ENCODE measurements at regions not wholly inside any gene's neighbourhood (a gene's known extent, or its start where the extent isn't known, plus 50 kb on each side); places are given as distances from the start of the nearest gene placed in this dataset.
"Not testable (repeated sequence)": the region's sequence is repeated elsewhere in the genome, so short reads cannot be mapped to it uniquely, and the experiment has no call there.

- Histone ChIP-seq H3K9ac (ENCODE audit: low read length) (no peak overlapping the region), H3K4me1 (ENCODE audit: control insufficient read depth, insufficient read depth, low read length) (no peaks in the 10 kb centered on the region), H3K36me3 (ENCODE audit: control insufficient read depth, insufficient read depth, low read length) (no peaks in the 10 kb centered on the region), H3K27me3 (ENCODE audit: control insufficient read depth, insufficient read depth, low read length) (no peaks in the 10 kb centered on the region), H3K4me3 (ENCODE audit: low read length) (no peak overlapping the region), H3K9me3 (ENCODE audit: control insufficient read depth, low read length) (no peaks in the 10 kb centered on the region)
Observed at GRCh38 chr1:194073833-194074232, 887.4 kb upstream of the B3GALT2 start.

GRCh38 chr1:194071205-194071604, 884.8 kb upstream of the B3GALT2 start:
- Histone ChIP-seq H3K9me3 (ENCODE audit: control insufficient read depth, low read length) (no peaks in the 10 kb centered on the region), H3K4me3 (ENCODE audit: low read length) (no peak overlapping the region), H3K27me3 (ENCODE audit: control insufficient read depth, insufficient read depth, low read length) (no peaks in the 10 kb centered on the region), H3K4me1 (ENCODE audit: control insufficient read depth, insufficient read depth, low read length) (no peaks in the 10 kb centered on the region), H3K9ac (ENCODE audit: low read length) (no peak overlapping the region), H3K36me3 (ENCODE audit: control insufficient read depth, insufficient read depth, low read length) (no peaks in the 10 kb centered on the region)

- Histone ChIP-seq H3K9me3 (ENCODE audit: control insufficient read depth, low read length) (no peaks in the 10 kb centered on the region), H3K27me3 (ENCODE audit: control insufficient read depth, insufficient read depth, low read length) (no peaks in the 10 kb centered on the region), H3K9ac (ENCODE audit: low read length) (no peak overlapping the region), H3K36me3 (ENCODE audit: control insufficient read depth, insufficient read depth, low read length) (no peaks in the 10 kb centered on the region), H3K4me3 (ENCODE audit: low read length) (no peak overlapping the region), H3K4me1 (ENCODE audit: control insufficient read depth, insufficient read depth, low read length) (no peaks in the 10 kb centered on the region)
Observed at GRCh38 chr1:194069831-194070218, 883.4 kb upstream of the B3GALT2 start.

GRCh38 chr1:194069168-194069830, 882.9 kb upstream of the B3GALT2 start:
- Histone ChIP-seq H3K27me3 (ENCODE audit: control insufficient read depth, insufficient read depth, low read length) (no peaks in the 10 kb centered on the region), H3K4me3 (ENCODE audit: low read length) (no peak overlapping the region), H3K9ac (ENCODE audit: low read length) (no peak overlapping the region), H3K9me3 (ENCODE audit: control insufficient read depth, low read length) (no peaks in the 10 kb centered on the region), H3K4me1 (ENCODE audit: control insufficient read depth, insufficient read depth, low read length) (no peaks in the 10 kb centered on the region), H3K36me3 (ENCODE audit: control insufficient read depth, insufficient read depth, low read length) (no peaks in the 10 kb centered on the region)

- H3K4me3 ChIP-seq (ENCODE audit: low read length): no peak overlapping the region
- H3K27me3 ChIP-seq (ENCODE audit: control insufficient read depth, insufficient read depth, low read length): no peaks in the 10 kb centered on the region
- H3K4me1 ChIP-seq (ENCODE audit: control insufficient read depth, insufficient read depth, low read length): no peaks in the 10 kb centered on the region
- no peaks in the 10 kb centered on the region for H3K36me3 ChIP-seq (ENCODE audit: control insufficient read depth, insufficient read depth, low read length)
- H3K9me3 ChIP-seq (ENCODE audit: control insufficient read depth, low read length): no peaks in the 10 kb centered on the region
- no peak overlapping the region for H3K9ac ChIP-seq (ENCODE audit: low read length)
Observed at GRCh38 chr1:194068446-194069167, 882.2 kb upstream of the B3GALT2 start.

GRCh38 chr1:194067772-194068171, 881.4 kb upstream of the B3GALT2 start:
- no peaks in the 10 kb centered on the region for H3K9me3 ChIP-seq (ENCODE audit: control insufficient read depth, low read length)
- no peak overlapping the region for H3K9ac ChIP-seq (ENCODE audit: low read length)
- no peaks in the 10 kb centered on the region for H3K27me3 ChIP-seq (ENCODE audit: control insufficient read depth, insufficient read depth, low read length)
- no peaks in the 10 kb centered on the region for H3K36me3 ChIP-seq (ENCODE audit: control insufficient read depth, insufficient read depth, low read length)
- no peaks in the 10 kb centered on the region for H3K4me1 ChIP-seq (ENCODE audit: control insufficient read depth, insufficient read depth, low read length)
- no peak overlapping the region for H3K4me3 ChIP-seq (ENCODE audit: low read length)

GRCh38 chr1:194062962-194063361, 876.5 kb upstream of the B3GALT2 start:
- Histone ChIP-seq H3K36me3 (ENCODE audit: control insufficient read depth, insufficient read depth, low read length) (no peaks in the 10 kb centered on the region), H3K4me3 (ENCODE audit: low read length) (no peak overlapping the region), H3K4me1 (ENCODE audit: control insufficient read depth, insufficient read depth, low read length) (no peaks in the 10 kb centered on the region), H3K9ac (ENCODE audit: low read length) (no peak overlapping the region), H3K9me3 (ENCODE audit: control insufficient read depth, low read length) (no peaks in the 10 kb centered on the region), H3K27me3 (ENCODE audit: control insufficient read depth, insufficient read depth, low read length) (no peaks in the 10 kb centered on the region)

- Histone ChIP-seq H3K4me3 (ENCODE audit: low read length) (no peak overlapping the region), H3K9ac (ENCODE audit: low read length) (no peak overlapping the region), H3K27me3 (ENCODE audit: control insufficient read depth, insufficient read depth, low read length) (no peaks in the 10 kb centered on the region), H3K36me3 (ENCODE audit: control insufficient read depth, insufficient read depth, low read length) (no peaks in the 10 kb centered on the region), H3K9me3 (ENCODE audit: control insufficient read depth, low read length) (no peaks in the 10 kb centered on the region), H3K4me1 (ENCODE audit: control insufficient read depth, insufficient read depth, low read length) (no peaks in the 10 kb centered on the region)
Observed at GRCh38 chr1:194062526-194062925, 876.1 kb upstream of the B3GALT2 start.

- Histone ChIP-seq H3K4me1 (ENCODE audit: control insufficient read depth, insufficient read depth, low read length) (no peaks in the 10 kb centered on the region), H3K36me3 (ENCODE audit: control insufficient read depth, insufficient read depth, low read length) (no peaks in the 10 kb centered on the region), H3K9me3 (ENCODE audit: control insufficient read depth, low read length) (no peaks in the 10 kb centered on the region), H3K9ac (ENCODE audit: low read length) (no peak overlapping the region), H3K27me3 (ENCODE audit: control insufficient read depth, insufficient read depth, low read length) (no peaks in the 10 kb centered on the region), H3K4me3 (ENCODE audit: low read length) (no peak overlapping the region)
Observed at GRCh38 chr1:194060481-194060880, 874.1 kb upstream of the B3GALT2 start.

- not testable (repeated sequence) for H3K36me3 ChIP-seq (ENCODE audit: control insufficient read depth, insufficient read depth, low read length); H3K4me3 ChIP-seq (ENCODE audit: low read length); H3K9ac ChIP-seq (ENCODE audit: low read length); H3K9me3 ChIP-seq (ENCODE audit: control insufficient read depth, low read length); H3K4me1 ChIP-seq (ENCODE audit: control insufficient read depth, insufficient read depth, low read length); H3K27me3 ChIP-seq (ENCODE audit: control insufficient read depth, insufficient read depth, low read length)
Observed at GRCh38 chr1:194058268-194058667, 871.9 kb upstream of the B3GALT2 start.

- Histone ChIP-seq H3K4me3 (ENCODE audit: low read length) (no peak overlapping the region), H3K9ac (ENCODE audit: low read length) (no peak overlapping the region), H3K36me3 (ENCODE audit: control insufficient read depth, insufficient read depth, low read length) (no peaks in the 10 kb centered on the region), H3K27me3 (ENCODE audit: control insufficient read depth, insufficient read depth, low read length) (no peaks in the 10 kb centered on the region), H3K4me1 (ENCODE audit: control insufficient read depth, insufficient read depth, low read length) (peaks cover 5% of the 10 kb centered on the region), H3K9me3 (ENCODE audit: control insufficient read depth, low read length) (no peaks in the 10 kb centered on the region)
Observed at GRCh38 chr1:194056169-194056568, 869.8 kb upstream of the B3GALT2 start.

GRCh38 chr1:194055536-194055935, 869.1 kb upstream of the B3GALT2 start:
- Histone ChIP-seq H3K9ac (ENCODE audit: low read length) (no peak overlapping the region), H3K4me1 (ENCODE audit: control insufficient read depth, insufficient read depth, low read length) (peaks cover 5% of the 10 kb centered on the region), H3K9me3 (ENCODE audit: control insufficient read depth, low read length) (no peaks in the 10 kb centered on the region), H3K36me3 (ENCODE audit: control insufficient read depth, insufficient read depth, low read length) (no peaks in the 10 kb centered on the region), H3K27me3 (ENCODE audit: control insufficient read depth, insufficient read depth, low read length) (no peaks in the 10 kb centered on the region), H3K4me3 (ENCODE audit: low read length) (no peak overlapping the region)
